Uterus (tissue), 3 donors: ENCODE measurements at regions not wholly inside any gene's neighbourhood (a gene's known extent, or its start where the extent isn't known, plus 50 kb on each side); places are given as distances from the start of the nearest gene placed in this dataset.
A peak's percentile ranks its signal among the peaks of the same experiment; 100 is the strongest.
"Not testable (repeated sequence)": the region's sequence is repeated elsewhere in the genome, so short reads cannot be mapped to it uniquely, and the experiment has no call there.

Experiments
- DNase-seq, 2 donors: peaks; one replicate each; pipeline ENCODE4 v3.0.0-alpha.2; 2019 to 2020
- H3K27ac ChIP-seq, 2 donors: fragments of 200-600 bp; sonication (generic); 1 replicate in 1 of 2; 2 replicates in 1 of 2; pipeline ENCODE4 v1.5.1; 2016 to 2018
- H3K27me3 ChIP-seq, 2 donors: fragments of 200-600 bp; sonication (generic); one replicate each; pipeline ENCODE4 v1.5.1; 2018 to 2019; ENCODE audit warnings: control low read depth in 1 of 2
- H3K36me3 ChIP-seq, 2 donors: fragments of 200-600 bp; sonication (generic); one replicate each; pipeline ENCODE4 v1.5.1; 2019; ENCODE audit warnings: control low read depth in 1 of 2
- H3K4me1 ChIP-seq, 2 donors: fragments of 200-600 bp; sonication (generic); one replicate each; pipeline ENCODE4 v1.5.1; 2018 to 2019; ENCODE audit warnings: control low read depth in 1 of 2
- H3K4me3 ChIP-seq, 2 donors: fragments of 200-600 bp; sonication (generic); 1 replicate in 1 of 2; 2 replicates in 1 of 2; pipeline ENCODE4 v1.5.1; 2018 to 2019; ENCODE audit warnings: mild to moderate bottlenecking in 1 of 2
- H3K9me3 ChIP-seq, 2 donors: fragments of 200-600 bp; sonication (generic); one replicate each; pipeline ENCODE4 v1.5.1; 2019; ENCODE audit warnings: control low read depth in 1 of 2
- POLR2A ChIP-seq, 2 donors: fragments of 450-650 bp; IDR thresholded peaks; one replicate each; pipeline ENCODE4 v1.6.1; 2016; ENCODE audit warnings: antibody characterized with exemption in 2 of 2, mild to moderate bottlenecking in 1 of 2, moderate library complexity in 1 of 2
- intact Hi-C: fragments of 100-400 bp; cut with DNase I; formaldehyde crosslinking; loops from one replicate; pipeline ENCODE4 v1.15.1; 2023; ENCODE audit warnings: low total_unique reads
- TF ChIP-seq, protein P1 (sequence below), 4 experiments: fragments of 200-600 bp in 2 of 4; fragments of 450-650 bp in 2 of 4; sonication (generic) in 2 of 4; IDR thresholded peaks; one replicate each; pipeline ENCODE4 v1.5.1; 2016 to 2019; ENCODE audit warnings: antibody characterized with exemption in 4 of 4, mild to moderate bottlenecking in 2 of 4, moderate library complexity in 1 of 4
- donor health status: DM: yes; HTN: yes; CAD: no.

DNA sequence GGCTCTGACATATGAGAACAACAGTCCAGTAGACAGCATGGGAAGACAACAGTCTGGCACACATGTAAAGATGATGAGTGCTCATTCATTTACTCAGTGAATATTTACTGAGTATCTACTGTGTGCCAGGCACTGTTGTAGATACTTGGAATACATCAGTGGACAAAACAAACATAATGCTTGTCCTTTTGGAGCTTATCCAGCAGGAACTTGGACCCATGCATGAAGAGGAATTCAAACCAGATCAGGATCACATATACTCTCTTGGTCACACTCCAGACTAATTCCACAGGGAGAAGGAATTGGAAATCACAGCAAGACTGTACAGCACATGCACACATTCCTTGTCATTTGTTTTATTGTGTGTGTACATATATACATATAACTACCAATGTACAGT is 217.6 kb upstream of the TTC29 start:
- Histone ChIP-seq H3K27ac (no peak overlapping the region), H3K27me3 (no peaks in the 10 kb centered on the region), H3K36me3 (no peaks in the 10 kb centered on the region), H3K4me3 (no peak overlapping the region), H3K9me3 (no peaks in the 10 kb centered on the region), H3K4me1 (no peaks in the 10 kb centered on the region)
- intact Hi-C loops: no loop called here
- no peak for DNase-seq
- no peak for TF ChIP-seq POLR2A (IDR thresholded peaks at IDR 0.05)
- TF ChIP-seq, protein P1, sequence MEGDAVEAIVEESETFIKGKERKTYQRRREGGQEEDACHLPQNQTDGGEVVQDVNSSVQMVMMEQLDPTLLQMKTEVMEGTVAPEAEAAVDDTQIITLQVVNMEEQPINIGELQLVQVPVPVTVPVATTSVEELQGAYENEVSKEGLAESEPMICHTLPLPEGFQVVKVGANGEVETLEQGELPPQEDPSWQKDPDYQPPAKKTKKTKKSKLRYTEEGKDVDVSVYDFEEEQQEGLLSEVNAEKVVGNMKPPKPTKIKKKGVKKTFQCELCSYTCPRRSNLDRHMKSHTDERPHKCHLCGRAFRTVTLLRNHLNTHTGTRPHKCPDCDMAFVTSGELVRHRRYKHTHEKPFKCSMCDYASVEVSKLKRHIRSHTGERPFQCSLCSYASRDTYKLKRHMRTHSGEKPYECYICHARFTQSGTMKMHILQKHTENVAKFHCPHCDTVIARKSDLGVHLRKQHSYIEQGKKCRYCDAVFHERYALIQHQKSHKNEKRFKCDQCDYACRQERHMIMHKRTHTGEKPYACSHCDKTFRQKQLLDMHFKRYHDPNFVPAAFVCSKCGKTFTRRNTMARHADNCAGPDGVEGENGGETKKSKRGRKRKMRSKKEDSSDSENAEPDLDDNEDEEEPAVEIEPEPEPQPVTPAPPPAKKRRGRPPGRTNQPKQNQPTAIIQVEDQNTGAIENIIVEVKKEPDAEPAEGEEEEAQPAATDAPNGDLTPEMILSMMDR (IDR thresholded peaks at IDR 0.05): no peak

DNA sequence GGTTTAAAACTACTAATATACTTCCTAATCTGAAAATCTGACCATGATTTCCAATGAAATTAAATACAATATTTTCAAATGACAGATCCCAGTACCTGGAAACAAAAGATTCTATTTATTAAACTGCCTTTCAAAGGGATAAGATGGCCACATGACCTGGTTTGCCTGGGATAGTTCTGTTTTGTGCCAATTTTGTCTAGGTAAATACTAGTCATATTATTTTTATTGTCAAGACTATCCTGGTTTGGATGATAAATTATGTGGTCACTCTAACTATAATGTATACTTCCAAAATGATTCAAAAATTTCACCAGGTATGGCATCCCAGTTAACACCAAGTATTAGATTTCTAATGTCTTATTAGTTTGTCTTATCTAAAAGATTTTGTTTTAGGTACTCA is 222.5 kb upstream of the TTC29 start:
- DNase-seq, H3K4me1 ChIP-seq, H3K36me3 ChIP-seq, H3K9me3 ChIP-seq, H3K27me3 ChIP-seq, intact Hi-C loops, H3K4me3 ChIP-seq, H3K27ac ChIP-seq: not testable (repeated sequence)

DNA sequence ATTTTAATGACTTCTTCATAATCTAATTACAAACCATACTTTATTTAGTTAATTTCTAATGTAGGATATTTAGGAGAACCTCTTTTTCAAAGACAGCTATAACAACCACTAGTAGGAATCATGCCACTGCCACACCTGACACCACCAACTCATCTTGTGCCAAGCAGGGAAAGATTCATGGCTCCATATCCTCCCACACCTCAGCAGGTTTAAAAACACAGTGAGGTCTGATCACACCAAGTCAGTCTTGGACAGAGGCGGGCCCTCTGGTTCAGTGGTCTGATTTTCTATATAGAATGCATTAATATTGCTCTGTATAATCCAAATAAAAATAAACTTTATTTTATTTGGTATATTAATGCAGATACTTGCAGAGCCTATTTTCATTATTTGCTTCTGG is 227.7 kb upstream of the TTC29 start:
- intact Hi-C loops: no loop called here
- TF ChIP-seq POLR2A (IDR thresholded peaks at IDR 0.05): no peak
- TF ChIP-seq, protein P1 (IDR thresholded peaks at IDR 0.05): no peak
- H3K4me1 ChIP-seq: peaks cover 0 to 3% of the 10 kb centered on the region in 2 donors
- no peaks in the 10 kb centered on the region for H3K27me3 ChIP-seq
- no peaks in the 10 kb centered on the region for H3K36me3 ChIP-seq
- H3K27ac ChIP-seq: peak overlapping the region; percentile 43 to 72
- H3K4me3 ChIP-seq: no peak overlapping the region
- H3K9me3 ChIP-seq: no peaks in the 10 kb centered on the region
- DNase-seq: no peak

DNA sequence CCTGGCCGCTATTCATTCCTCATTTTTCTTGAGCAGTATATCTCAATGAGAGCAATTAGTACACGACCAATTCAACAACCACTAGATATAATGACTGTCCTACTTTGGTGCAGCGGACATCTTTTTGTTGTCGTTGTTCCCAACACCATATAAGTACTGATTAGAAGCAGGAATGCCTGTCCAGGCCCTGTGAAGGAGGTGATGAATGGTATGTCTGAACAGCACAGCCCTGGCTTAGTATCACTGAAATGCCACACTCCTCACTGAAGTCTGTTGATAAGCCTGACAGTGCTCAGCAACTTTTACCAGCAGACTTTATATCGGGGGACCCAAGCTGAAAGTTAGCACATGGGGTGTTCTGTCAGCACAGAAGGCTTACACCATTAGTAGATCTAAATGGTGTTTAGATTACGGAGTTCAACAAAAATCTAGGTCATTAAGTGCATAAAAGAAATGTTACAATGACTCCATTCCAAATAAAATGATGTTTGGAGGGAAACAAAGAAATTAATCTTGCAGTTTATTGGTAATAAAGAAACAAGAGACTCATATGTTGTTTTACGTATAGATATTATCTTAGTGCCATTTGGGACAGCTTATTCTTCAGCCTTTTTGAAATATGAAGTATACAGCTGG is 228.3 kb upstream of the TTC29 start:
- no peak overlapping the region for H3K4me3 ChIP-seq
- TF ChIP-seq, protein P1 (IDR thresholded peaks at IDR 0.05): no peak
- no peak for TF ChIP-seq POLR2A (IDR thresholded peaks at IDR 0.05)
- H3K36me3 ChIP-seq: no peaks in the 10 kb centered on the region
- DNase-seq: no peak
- H3K4me1 ChIP-seq: peaks cover 0 to 3% of the 10 kb centered on the region in 2 donors
- H3K27ac ChIP-seq: peak overlapping the region; percentile 43 to 72
- intact Hi-C loops: no loop called here
- no peaks in the 10 kb centered on the region for H3K27me3 ChIP-seq
- H3K9me3 ChIP-seq: no peaks in the 10 kb centered on the region

DNA sequence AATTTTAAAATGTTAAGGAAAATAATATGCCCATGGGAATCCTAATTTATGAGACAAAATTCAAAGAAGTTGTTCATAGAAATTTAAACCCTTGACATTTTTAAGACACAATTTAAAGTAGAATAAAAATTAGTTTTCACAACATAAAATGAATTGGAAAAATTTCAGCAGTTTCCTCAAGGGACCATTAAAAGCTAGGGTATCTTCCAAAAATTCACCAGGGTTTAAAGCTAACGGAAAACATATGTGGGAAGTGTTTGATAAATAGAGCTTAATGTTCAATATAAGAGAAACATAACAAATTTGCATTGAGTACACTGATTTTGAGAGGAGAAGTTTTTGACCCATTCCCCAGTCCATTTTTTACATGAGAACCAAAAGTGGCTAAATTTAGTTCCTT is 228.9 kb upstream of the TTC29 start:
- no peak for DNase-seq
- H3K36me3 ChIP-seq: no peaks in the 10 kb centered on the region

More for the DNA sequence above, 228.9 kb upstream of the TTC29 start:
- Histone ChIP-seq H3K9me3 (no peaks in the 10 kb centered on the region), H3K4me1 (peaks cover 0 to 3% of the 10 kb centered on the region in 2 donors), H3K4me3 (no peak overlapping the region), H3K27ac (peak overlapping the region in 1 of 2 donors; percentile 72), H3K27me3 (no peaks in the 10 kb centered on the region)
- intact Hi-C loops: no loop called here
- TF ChIP-seq, protein P1 (IDR thresholded peaks at IDR 0.05): no peak
- TF ChIP-seq POLR2A (IDR thresholded peaks at IDR 0.05): no peak
